SK-N-SH (cell line): ENCODE measurements at regions not wholly inside any gene's neighbourhood (a gene's known extent, or its start where the extent isn't known, plus 50 kb on each side); places are given as distances from the start of the nearest gene placed in this dataset.

Experiments
- CTCF ChIA-PET: fragments of 300-600, 350-600 bp; formaldehyde crosslinking; extraction: SDS; loops from one replicate; lab custom pipeline; 2021; lab: Yijun Ruan, JAX
- POLR2A ChIA-PET: fragments of 350-600 bp; sonication (Branson Sonifier 250); formaldehyde crosslinking; extraction: SDS; loops from one replicate; lab custom pipeline; 2020; ENCODE audit warnings: antibody characterized with exemption, inconsistent platforms; lab: Yijun Ruan, JAX
- DNase-seq: peaks from one replicate; pipeline ENCODE4 v3.0.0; 2012
- H2AFZ ChIP-seq: fragments of 200-600 bp; sonication (generic); 2 replicates; pipeline ENCODE4 v1.8.1; 2016; ENCODE audit warnings: antibody characterized with exemption, mild to moderate bottlenecking, low read depth
- H3F3A ChIP-seq: fragments of 200-600 bp; sonication (generic); replicated peaks from 2 replicates; pipeline ENCODE3; 2016; ENCODE audit warnings: antibody characterized with exemption, mild to moderate bottlenecking; ENCODE audit not compliant: insufficient read depth
- H3K27ac ChIP-seq, 2 experiments: fragments of 200-500 bp in 1 of 2; fragments of 200-600 bp in 1 of 2; sonication (Bioruptor generic) in 1 of 2; sonication (generic), shearing (Covaris generic) in 1 of 2; 2 replicates each; pipeline versions ENCODE4 v1.5.1 to v1.6.1; 2014 to 2016; ENCODE audit warnings: low read depth in 2 of 2, inconsistent platforms in 1 of 2, low read length in 1 of 2, mild to moderate bottlenecking in 1 of 2, mixed read lengths in 1 of 2
- H3K27me3 ChIP-seq: fragments of 200-600 bp; sonication (generic), shearing (Covaris generic); 2 replicates; pipeline ENCODE4 v1.6.1; 2016; ENCODE audit warnings: mixed run types; ENCODE audit not compliant: insufficient read depth
- H3K36me3 ChIP-seq, 2 experiments: fragments of 200-500 bp in 1 of 2; fragments of 200-600 bp in 1 of 2; sonication (Bioruptor generic) in 1 of 2; sonication (generic) in 1 of 2; replicated peaks in 1 of 2; 2 replicates each; pipeline versions ENCODE3 to v1.5.1; 2014 to 2016; ENCODE audit warnings: low read length in 1 of 2, mild to moderate bottlenecking in 1 of 2; ENCODE audit not compliant: insufficient read depth in 2 of 2, control insufficient read depth in 1 of 2
- H3K4me1 ChIP-seq, 2 experiments: fragments of 200-500 bp in 1 of 2; fragments of 200-600 bp in 1 of 2; sonication (Bioruptor generic) in 1 of 2; sonication (generic), shearing (Covaris generic) in 1 of 2; 2 replicates each; pipeline versions ENCODE4 v1.5.1 to v1.6.1; 2014 to 2016; ENCODE audit warnings: low read depth in 1 of 2, low read length in 1 of 2, mixed run types in 1 of 2; ENCODE audit not compliant: insufficient read depth in 2 of 2, control insufficient read depth in 1 of 2
- H3K4me2 ChIP-seq: fragments of 200-600 bp; sonication (generic), shearing (Covaris generic); 2 replicates; pipeline ENCODE4 v1.6.1; 2017; ENCODE audit warnings: mixed run types
- H3K4me3 ChIP-seq, 2 experiments: fragments of 200-500 bp in 1 of 2; fragments of 200-600 bp in 1 of 2; sonication (Bioruptor generic) in 1 of 2; sonication (generic), shearing (Covaris generic) in 1 of 2; 2 replicates each; pipeline versions ENCODE4 v1.5.1 to v1.8.1; 2014 to 2016; ENCODE audit warnings: low read depth in 2 of 2, inconsistent platforms in 1 of 2, low read length in 1 of 2, mild to moderate bottlenecking in 1 of 2, mixed read lengths in 1 of 2, moderate library complexity in 1 of 2
- H3K79me2 ChIP-seq: fragments of 200-600 bp; sonication (generic); 2 replicates; pipeline ENCODE4 v1.8.1; 2017; ENCODE audit warnings: mild to moderate bottlenecking; ENCODE audit not compliant: insufficient read depth
- H3K9ac ChIP-seq: fragments of 200-600 bp; sonication (generic); 2 replicates; pipeline ENCODE4 v1.6.1; 2017; ENCODE audit warnings: mixed run types
- H3K9me2 ChIP-seq: fragments of 200-600 bp; sonication (generic); 2 replicates; pipeline ENCODE4 v1.6.1; 2017; ENCODE audit warnings: mixed run types
- H3K9me3 ChIP-seq: fragments of 200-600 bp; sonication (generic); 2 replicates; pipeline ENCODE4 v1.6.1; 2017; ENCODE audit warnings: mixed run types, mild to moderate bottlenecking, moderate library complexity
- H4K20me1 ChIP-seq: fragments of 200-600 bp; sonication (generic); 2 replicates; pipeline ENCODE4 v1.6.1; 2017; ENCODE audit warnings: mild to moderate bottlenecking, mixed run types; ENCODE audit not compliant: insufficient read depth
- CHD2 ChIP-seq: fragments of 150-350 bp; IDR thresholded peaks from 2 replicates; pipeline ENCODE4 v1.6.1; 2018; ENCODE audit warnings: low read length; ENCODE audit not compliant: partially characterized antibody
- ELF1 ChIP-seq: IDR thresholded peaks from 2 replicates; pipeline ENCODE4 v1.4.0; 2012
- EP300 ChIP-seq, 2 experiments: IDR thresholded peaks; 2 replicates each; pipeline versions ENCODE4 v1.4.0 to v1.6.1; 2012; ENCODE audit warnings: borderline replicate concordance in 1 of 2, low read depth in 1 of 2, low read length in 1 of 2
- EZH2phosphoT487 ChIP-seq: fragments of 200-600 bp; sonication (generic); IDR thresholded peaks from 2 replicates; pipeline ENCODE4 v1.6.1; 2017; ENCODE audit warnings: low read depth, mixed run types, mild to moderate bottlenecking, antibody characterized with exemption, moderate library complexity, borderline replicate concordance
- FOXJ3 ChIP-seq: sonication (generic); formaldehyde crosslinking; IDR thresholded peaks from 2 replicates; pipeline ENCODE4 v1.5.1; 2020; ENCODE audit warnings: mild to moderate bottlenecking, missing genetic modification reagents
- GABPA ChIP-seq: IDR thresholded peaks from 2 replicates; pipeline ENCODE4 v1.4.0; 2012; ENCODE audit warnings: low read depth, mild to moderate bottlenecking
- MEF2A ChIP-seq: IDR thresholded peaks from 2 replicates; pipeline ENCODE4 v1.4.0; 2012; ENCODE audit warnings: low read depth, borderline replicate concordance
- MXI1 ChIP-seq: IDR thresholded peaks from 2 replicates; pipeline ENCODE4 v1.6.1; 2012; ENCODE audit warnings: mild to moderate bottlenecking, low read depth, low read length, improper control_type of control experiment
- NRF1 ChIP-seq: IDR thresholded peaks from 2 replicates; pipeline ENCODE4 v1.6.1; 2012; ENCODE audit warnings: low read depth, mild to moderate bottlenecking, low read length
- POLR2AphosphoS5 ChIP-seq: IDR thresholded peaks from 2 replicates; pipeline ENCODE4 v1.6.1; 2012; ENCODE audit warnings: low read depth, low read length
- RAD21 ChIP-seq: IDR thresholded peaks from 2 replicates; pipeline ENCODE4 v1.6.1; 2012; ENCODE audit warnings: mild to moderate bottlenecking, low read length
- RFX5 ChIP-seq: IDR thresholded peaks from 2 replicates; pipeline ENCODE4 v1.6.1; 2012; ENCODE audit warnings: mild to moderate bottlenecking, improper control_type of control experiment, low read length
- RXRA ChIP-seq: IDR thresholded peaks from 2 replicates; pipeline ENCODE4 v1.4.0; 2012; ENCODE audit warnings: low read depth, mild to moderate bottlenecking, borderline replicate concordance
- SIN3A ChIP-seq: IDR thresholded peaks from 2 replicates; pipeline ENCODE4 v1.6.1; 2012; ENCODE audit warnings: low read depth, mild to moderate bottlenecking, low read length, moderate library complexity, borderline replicate concordance
- SMC3 ChIP-seq: IDR thresholded peaks from 2 replicates; pipeline ENCODE4 v1.6.1; 2012; ENCODE audit warnings: low read depth, low read length, improper control_type of control experiment
- TCF12 ChIP-seq: IDR thresholded peaks from 2 replicates; pipeline ENCODE4 v1.4.0; 2012
- YY1 ChIP-seq: IDR thresholded peaks from 2 replicates; pipeline ENCODE4 v1.4.0; 2012; ENCODE audit warnings: low read depth, mild to moderate bottlenecking
- WGBS: methylation state at CpG from one replicate; pipeline ENCODE4 v1.1.6; 2017; ENCODE audit warnings: low lambda C conversion rate; 5-methylcytosine and 5-hydroxymethylcytosine counted together
- TF ChIP-seq, protein P1 (sequence below): IDR thresholded peaks from 2 replicates; pipeline ENCODE4 v1.4.0; 2012; ENCODE audit warnings: low read depth, borderline replicate concordance
- TF ChIP-seq, protein P2 (sequence below): IDR thresholded peaks from 2 replicates; pipeline ENCODE4; 2012
- TF ChIP-seq, protein P3 (sequence below): fragments of 150-350 bp; IDR thresholded peaks from 2 replicates; pipeline ENCODE4 v1.6.1; 2017; ENCODE audit warnings: antibody characterized with exemption, low read length, low read depth, borderline replicate concordance
- TF ChIP-seq, protein P4 (sequence below): fragments of 150-350 bp; IDR thresholded peaks from 2 replicates; pipeline ENCODE4 v1.6.1; 2016; ENCODE audit warnings: mild to moderate bottlenecking, low read depth, low read length
- TF ChIP-seq, protein P5 (sequence below): fragments of 200-600 bp; sonication (generic); IDR thresholded peaks from 2 replicates; pipeline ENCODE4 v1.6.1; 2017; ENCODE audit warnings: antibody characterized with exemption, mild to moderate bottlenecking, moderate library complexity

DNA sequence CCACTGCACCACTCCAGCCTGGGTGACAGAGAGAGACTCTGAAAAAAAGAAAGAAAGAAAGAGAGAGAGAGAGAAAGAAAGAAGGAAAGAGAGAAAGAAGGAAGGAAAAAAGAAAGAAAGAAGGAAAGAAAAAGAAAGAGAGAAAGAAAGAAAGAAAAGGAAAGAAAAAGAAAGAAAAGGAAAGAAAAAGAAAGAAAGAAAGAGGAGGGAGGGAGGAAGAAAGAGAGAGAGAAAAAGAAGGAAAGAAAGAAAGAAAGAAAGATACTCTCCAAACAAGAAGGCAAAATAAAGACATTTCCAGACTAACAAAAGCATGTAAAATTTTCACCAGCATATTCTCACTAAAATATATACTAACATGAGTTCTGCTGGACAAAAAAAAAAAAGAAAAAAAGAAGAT, 228.7 kb downstream of the DPH6 start (continued):
- TF ChIP-seq, protein P1, sequence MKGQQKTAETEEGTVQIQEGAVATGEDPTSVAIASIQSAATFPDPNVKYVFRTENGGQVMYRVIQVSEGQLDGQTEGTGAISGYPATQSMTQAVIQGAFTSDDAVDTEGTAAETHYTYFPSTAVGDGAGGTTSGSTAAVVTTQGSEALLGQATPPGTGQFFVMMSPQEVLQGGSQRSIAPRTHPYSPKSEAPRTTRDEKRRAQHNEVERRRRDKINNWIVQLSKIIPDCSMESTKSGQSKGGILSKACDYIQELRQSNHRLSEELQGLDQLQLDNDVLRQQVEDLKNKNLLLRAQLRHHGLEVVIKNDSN = no peak

DNA sequence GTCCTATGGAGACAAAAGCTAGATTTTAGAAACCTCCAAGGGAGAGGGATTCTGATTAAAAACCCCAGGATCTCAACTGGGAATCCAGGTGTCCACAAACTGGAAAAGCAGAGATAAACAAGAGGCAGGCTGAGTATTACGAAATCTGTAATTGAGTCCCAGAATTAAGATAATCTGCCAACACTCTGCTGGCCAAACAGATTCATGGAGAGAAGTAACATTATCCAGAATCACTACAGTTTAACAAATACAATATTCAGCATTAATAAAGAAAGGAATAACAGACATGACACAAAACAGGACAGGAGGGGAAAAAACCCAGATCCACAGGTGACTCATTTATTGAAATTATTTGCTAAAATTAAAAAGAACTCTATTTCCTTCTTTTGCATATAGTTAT, 227.2 kb upstream of the NANOGP8 start:
- Histone ChIP-seq H3K4me3 (no peak overlapping the region), H3K4me2 (no peak overlapping the region), H3K27ac (peak overlapping the region; percentile 49 to 94), H3K27me3 (no peaks in the 10 kb centered on the region), H4K20me1 (no peaks in the 10 kb centered on the region), H2AFZ (no peak overlapping the region), H3K4me1 (peaks cover 15 to 20% of the 10 kb centered on the region in 2 experiments; a peak in 3 of 4 replicates), H3F3A (peaks cover 13% of the 10 kb centered on the region), H3K9ac (no peak overlapping the region), H3K9me2 (no peaks in the 10 kb centered on the region), H3K9me3 (no peaks in the 10 kb centered on the region), H3K36me3 (no peaks in the 10 kb centered on the region), H3K79me2 (no peaks in the 10 kb centered on the region)
- DNase-seq = no peak
- WGBS = 18% methylated on average over 1 of the region's 1 CpG
- ChIA-PET CTCF (interaction anchor here (1.0 to 3.2 kb wide), 4 partner anchors 9 to 132 kb away, joined by 4 to 16 read pairs (median 6); no protein-coding TSS in a partner anchor), POLR2A (no interaction called here)
- TF ChIP-seq RXRA (no peak), GABPA (no peak), SMC3 (no peak), YY1 (no peak), EZH2phosphoT487 (no peak), EP300 (IDR thresholded peaks at IDR 0.05; ENCODE audit: borderline replicate concordance in 1 of 2, low read depth in 1 of 2, low read length in 1 of 2) (peak; percentile 55 to 97; a peak in 3 of 4 replicates), POLR2AphosphoS5 (peak; percentile 67; the same call in 1 of the 2 replicates), FOXJ3 (CRISPR knock-in tag) (no peak), SIN3A (no peak), MEF2A (no peak), MXI1 (no peak), RFX5 (no peak), RAD21 (no peak), ELF1 (no peak), CHD2 (peak; percentile 11), TCF12 (peak; percentile 93), NRF1 (no peak)
- TF ChIP-seq, protein P2, sequence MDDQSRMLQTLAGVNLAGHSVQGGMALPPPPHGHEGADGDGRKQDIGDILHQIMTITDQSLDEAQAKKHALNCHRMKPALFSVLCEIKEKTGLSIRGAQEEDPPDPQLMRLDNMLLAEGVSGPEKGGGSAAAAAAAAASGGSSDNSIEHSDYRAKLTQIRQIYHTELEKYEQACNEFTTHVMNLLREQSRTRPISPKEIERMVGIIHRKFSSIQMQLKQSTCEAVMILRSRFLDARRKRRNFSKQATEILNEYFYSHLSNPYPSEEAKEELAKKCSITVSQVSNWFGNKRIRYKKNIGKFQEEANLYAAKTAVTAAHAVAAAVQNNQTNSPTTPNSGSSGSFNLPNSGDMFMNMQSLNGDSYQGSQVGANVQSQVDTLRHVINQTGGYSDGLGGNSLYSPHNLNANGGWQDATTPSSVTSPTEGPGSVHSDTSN = peak; percentile 65; the same call in 1 of the 2 replicates
- TF ChIP-seq, protein P3, sequence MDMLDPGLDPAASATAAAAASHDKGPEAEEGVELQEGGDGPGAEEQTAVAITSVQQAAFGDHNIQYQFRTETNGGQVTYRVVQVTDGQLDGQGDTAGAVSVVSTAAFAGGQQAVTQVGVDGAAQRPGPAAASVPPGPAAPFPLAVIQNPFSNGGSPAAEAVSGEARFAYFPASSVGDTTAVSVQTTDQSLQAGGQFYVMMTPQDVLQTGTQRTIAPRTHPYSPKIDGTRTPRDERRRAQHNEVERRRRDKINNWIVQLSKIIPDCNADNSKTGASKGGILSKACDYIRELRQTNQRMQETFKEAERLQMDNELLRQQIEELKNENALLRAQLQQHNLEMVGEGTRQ = no peak
- TF ChIP-seq, protein P4, sequence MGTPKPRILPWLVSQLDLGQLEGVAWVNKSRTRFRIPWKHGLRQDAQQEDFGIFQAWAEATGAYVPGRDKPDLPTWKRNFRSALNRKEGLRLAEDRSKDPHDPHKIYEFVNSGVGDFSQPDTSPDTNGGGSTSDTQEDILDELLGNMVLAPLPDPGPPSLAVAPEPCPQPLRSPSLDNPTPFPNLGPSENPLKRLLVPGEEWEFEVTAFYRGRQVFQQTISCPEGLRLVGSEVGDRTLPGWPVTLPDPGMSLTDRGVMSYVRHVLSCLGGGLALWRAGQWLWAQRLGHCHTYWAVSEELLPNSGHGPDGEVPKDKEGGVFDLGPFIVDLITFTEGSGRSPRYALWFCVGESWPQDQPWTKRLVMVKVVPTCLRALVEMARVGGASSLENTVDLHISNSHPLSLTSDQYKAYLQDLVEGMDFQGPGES = no peak
- TF ChIP-seq, protein P1 = no peak
- TF ChIP-seq, protein P5, sequence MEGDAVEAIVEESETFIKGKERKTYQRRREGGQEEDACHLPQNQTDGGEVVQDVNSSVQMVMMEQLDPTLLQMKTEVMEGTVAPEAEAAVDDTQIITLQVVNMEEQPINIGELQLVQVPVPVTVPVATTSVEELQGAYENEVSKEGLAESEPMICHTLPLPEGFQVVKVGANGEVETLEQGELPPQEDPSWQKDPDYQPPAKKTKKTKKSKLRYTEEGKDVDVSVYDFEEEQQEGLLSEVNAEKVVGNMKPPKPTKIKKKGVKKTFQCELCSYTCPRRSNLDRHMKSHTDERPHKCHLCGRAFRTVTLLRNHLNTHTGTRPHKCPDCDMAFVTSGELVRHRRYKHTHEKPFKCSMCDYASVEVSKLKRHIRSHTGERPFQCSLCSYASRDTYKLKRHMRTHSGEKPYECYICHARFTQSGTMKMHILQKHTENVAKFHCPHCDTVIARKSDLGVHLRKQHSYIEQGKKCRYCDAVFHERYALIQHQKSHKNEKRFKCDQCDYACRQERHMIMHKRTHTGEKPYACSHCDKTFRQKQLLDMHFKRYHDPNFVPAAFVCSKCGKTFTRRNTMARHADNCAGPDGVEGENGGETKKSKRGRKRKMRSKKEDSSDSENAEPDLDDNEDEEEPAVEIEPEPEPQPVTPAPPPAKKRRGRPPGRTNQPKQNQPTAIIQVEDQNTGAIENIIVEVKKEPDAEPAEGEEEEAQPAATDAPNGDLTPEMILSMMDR = no peak
